Astrocyte of the cerebellum (primary cell): ENCODE measurements at regions not wholly inside any gene's neighbourhood (a gene's known extent, or its start where the extent isn't known, plus 50 kb on each side); places are given as distances from the start of the nearest gene placed in this dataset.

ENCODE experiments used
- DNase-seq: peaks from one replicate; pipeline ENCODE4 v3.0.0-alpha.2; 2011; ENCODE audit warnings: low read depth
- H3K4me3 ChIP-seq: 2 replicates; pipeline ENCODE4 v1.5.1; 2011; ENCODE audit warnings: mild to moderate bottlenecking, low read depth, low read length, moderate library complexity
- in situ Hi-C: cut with HindIII; loops from 2 replicates; pipeline ENCODE4 v1.10.0; 2017; ENCODE audit warnings: low sequenced_read_pairs
- TF ChIP-seq, protein P1 (sequence below): IDR thresholded peaks from 2 replicates; pipeline ENCODE4 v1.5.1; 2012; ENCODE audit warnings: low read length, low read depth, moderate library complexity, mild to moderate bottlenecking; ENCODE audit errors: missing control alignments

DNA sequence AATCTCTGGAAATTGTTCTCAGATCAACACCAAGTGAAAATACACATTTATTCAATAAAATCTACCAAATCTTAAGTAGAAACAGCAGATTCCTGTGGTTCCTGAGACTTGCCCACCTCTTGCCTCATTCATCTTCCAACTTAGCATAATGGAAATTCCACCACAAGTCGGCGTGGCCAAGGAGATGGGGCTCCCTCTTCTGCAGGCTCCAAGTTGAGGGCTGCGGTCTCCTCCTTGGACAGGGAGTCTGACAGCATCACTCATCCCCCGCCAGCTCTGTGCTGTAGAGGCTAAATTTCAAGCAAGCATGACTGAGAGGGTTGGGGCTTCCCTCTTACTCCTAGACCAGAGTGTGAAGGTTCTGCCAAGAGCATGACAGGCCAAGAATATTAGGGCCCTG is 273.7 kb downstream of the DIRAS2 start:
- in situ Hi-C loops, result no loop called here
- no peak overlapping the region for H3K4me3 ChIP-seq
- TF ChIP-seq, protein P1, sequence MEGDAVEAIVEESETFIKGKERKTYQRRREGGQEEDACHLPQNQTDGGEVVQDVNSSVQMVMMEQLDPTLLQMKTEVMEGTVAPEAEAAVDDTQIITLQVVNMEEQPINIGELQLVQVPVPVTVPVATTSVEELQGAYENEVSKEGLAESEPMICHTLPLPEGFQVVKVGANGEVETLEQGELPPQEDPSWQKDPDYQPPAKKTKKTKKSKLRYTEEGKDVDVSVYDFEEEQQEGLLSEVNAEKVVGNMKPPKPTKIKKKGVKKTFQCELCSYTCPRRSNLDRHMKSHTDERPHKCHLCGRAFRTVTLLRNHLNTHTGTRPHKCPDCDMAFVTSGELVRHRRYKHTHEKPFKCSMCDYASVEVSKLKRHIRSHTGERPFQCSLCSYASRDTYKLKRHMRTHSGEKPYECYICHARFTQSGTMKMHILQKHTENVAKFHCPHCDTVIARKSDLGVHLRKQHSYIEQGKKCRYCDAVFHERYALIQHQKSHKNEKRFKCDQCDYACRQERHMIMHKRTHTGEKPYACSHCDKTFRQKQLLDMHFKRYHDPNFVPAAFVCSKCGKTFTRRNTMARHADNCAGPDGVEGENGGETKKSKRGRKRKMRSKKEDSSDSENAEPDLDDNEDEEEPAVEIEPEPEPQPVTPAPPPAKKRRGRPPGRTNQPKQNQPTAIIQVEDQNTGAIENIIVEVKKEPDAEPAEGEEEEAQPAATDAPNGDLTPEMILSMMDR, result no peak
- DNase-seq, result no peak

DNA sequence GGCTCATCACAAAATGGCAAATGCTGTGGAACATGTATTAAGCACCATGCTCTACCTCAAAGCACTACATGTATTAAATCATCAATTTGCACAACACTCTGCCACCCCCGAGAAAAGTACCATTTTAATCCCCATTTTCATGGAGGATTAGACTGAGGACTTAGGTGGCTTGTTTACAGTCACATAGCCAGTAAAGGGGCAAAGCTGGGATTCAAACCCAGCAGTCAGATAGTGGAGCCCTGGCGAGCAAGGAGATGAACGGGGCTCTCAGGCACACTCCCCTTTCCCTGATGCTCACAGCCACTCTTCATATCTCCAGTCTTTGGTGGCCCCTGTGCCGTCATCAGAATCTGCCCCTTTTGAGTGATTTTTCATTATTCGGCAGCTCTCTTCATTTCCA is 262.9 kb downstream of the DIRAS2 start:
- in situ Hi-C loops, result loop anchor here (10.0 kb wide), 1 partner anchor 805 kb away; no protein-coding TSS in a partner anchor
- DNase-seq, result no peak
- TF ChIP-seq, protein P1, result no peak
- no peak overlapping the region for H3K4me3 ChIP-seq

DNA sequence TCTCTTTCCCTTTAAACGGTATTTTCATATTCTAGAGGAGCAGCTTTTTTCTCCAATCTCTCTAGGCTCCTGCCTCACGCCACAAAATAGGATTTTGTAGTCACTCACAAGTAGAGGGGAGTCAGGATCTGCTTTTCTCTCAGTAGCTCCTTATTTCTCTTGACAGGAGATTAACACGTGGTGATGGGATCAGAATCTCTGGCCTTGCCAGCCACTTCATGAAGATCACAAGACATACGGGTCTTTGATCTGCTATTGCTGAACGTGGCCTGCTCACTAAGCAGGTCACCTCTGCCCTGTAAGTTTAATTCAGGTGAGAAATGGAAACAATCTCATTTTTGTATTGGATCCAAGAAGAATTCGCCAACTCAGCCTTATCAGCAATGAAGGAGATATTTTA is 257.5 kb downstream of the DIRAS2 start:
- in situ Hi-C loops, result loop anchor here (10.0 kb wide), 1 partner anchor 810 kb away; no protein-coding TSS in a partner anchor
- no peak overlapping the region for H3K4me3 ChIP-seq
- TF ChIP-seq, protein P1, result no peak

DNA sequence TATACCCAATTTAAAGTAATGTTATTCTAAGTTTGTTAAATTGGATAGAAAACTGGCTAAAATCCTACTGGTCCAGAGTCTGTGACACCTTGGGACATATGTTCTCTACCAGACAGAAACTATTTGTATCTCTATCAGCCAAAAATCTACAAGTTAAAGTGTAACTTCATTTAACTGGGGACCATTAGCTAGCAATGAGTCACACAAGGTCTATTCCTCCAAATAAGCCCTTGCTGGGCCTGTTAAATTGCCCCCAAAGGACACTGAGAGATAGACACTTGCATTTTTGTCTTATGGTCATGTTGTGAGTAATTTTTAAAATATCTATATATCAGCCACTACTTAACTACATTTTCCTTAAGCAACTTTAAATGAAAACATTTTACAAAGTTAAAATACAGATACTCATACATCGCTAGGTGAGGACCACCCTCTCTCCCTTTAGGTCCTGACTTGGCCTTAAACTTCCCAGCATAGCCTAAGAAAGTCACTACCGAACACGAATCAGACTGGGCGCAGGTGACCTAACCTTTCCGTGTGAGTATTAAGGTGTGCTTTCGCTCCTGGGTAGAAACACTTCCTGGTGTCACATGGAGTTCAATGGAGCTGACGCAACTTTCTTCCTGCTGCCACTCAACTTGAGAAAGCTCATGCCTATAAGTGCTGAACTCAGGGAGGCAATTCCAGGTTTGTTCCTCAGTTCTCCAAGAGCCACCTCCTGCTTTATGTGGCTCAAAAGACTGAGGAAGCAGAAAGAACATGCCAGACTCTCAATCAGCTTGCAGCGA is 249.1 kb downstream of the DIRAS2 start:
- in situ Hi-C loops, result no loop called here
- TF ChIP-seq, protein P1, result no peak
- no peak overlapping the region for H3K4me3 ChIP-seq
- no peak for DNase-seq

More for the DNA sequence above, 257.5 kb downstream of the DIRAS2 start:
- DNase-seq, result no peak

DNA sequence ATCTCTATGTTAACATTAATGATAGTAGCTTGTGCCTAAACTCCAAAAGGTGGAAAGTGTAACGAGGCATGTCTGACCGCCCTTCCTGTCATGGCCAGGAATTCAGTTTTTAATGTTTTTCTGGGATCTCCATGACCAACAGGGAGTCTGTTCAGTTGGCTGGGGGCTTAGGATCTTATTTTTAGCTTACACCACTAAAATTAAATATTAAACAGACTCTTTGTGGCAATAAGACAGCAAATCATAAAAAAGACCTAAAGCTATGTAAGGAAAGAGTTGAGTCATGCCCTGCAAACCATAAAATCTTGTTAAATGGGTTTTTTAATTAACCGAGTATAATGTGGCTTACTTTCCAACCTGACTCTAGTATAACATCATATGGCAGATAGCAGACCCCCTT is 247.8 kb downstream of the DIRAS2 start:
- TF ChIP-seq, protein P1, result no peak
- DNase-seq, result no peak
- no peak overlapping the region for H3K4me3 ChIP-seq
- in situ Hi-C loops, result no loop called here

DNA sequence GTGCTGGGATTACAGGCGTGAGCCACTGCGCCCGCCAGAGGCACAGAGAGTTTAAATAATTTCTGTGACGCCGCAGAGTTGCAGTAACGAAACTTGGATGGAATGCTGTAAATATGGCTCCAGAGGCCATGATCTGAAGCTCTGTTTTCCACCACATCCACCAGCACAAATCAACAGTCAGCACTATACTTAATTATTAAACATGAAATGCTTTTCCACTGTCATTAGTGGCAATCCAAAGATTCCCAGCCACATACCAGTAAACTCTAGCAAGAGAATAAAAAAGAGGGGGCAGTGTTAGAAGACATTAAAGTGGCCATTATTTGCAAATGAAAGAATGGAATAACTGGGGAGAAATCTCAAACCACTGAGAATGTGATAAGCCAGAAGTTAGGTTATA is 242.5 kb downstream of the DIRAS2 start:
- in situ Hi-C loops, result no loop called here
- TF ChIP-seq, protein P1, result no peak
- DNase-seq, result no peak
- H3K4me3 ChIP-seq, result no peak overlapping the region
